ENCODE measurements at regions not wholly inside any gene's neighbourhood (a gene's known extent, or its start where the extent isn't known, plus 50 kb on each side); places are given as distances from the start of the nearest gene placed in this dataset.
"Not testable (repeated sequence)": the region's sequence is repeated elsewhere in the genome, so short reads cannot be mapped to it uniquely, and the experiment has no call there.

DNA sequence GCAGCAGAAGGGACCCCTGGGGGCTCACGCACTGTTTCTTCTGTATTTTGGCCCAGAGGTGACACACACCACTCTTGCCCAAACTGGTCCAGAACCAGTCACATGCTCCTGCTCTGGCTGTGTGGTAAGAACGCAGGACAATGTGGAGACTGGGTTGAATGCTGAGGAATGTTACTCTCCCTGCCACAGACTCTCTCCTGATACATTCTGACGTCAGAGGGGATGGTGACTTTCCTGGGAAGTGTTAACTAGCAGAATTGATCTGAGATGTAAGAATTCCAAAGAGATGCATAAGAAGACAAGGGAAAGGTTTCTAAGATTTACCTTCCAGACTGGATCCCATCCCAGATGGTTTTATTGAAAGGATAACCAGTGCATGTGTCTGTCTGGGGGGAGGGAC is 100.8 kb downstream of the ASB1 start:
- WGBS, 2 donors = 69 to 78% methylated on average over 3 of the region's 3 CpGs
- Histone ChIP-seq H3K9me3 (peaks cover 0 to 29% (median 3%) of the 10 kb centered on the region in 4 donors), H3K27ac (no peak overlapping the region), H3K4me1 (peaks cover 0 to 12% (median 0%) of the 10 kb centered on the region in 4 donors), H3K27me3 (no peaks in the 10 kb centered on the region), H3K36me3 (peaks cover 0 to 9% (median 0%) of the 10 kb centered on the region in 3 donors), H3K4me3 (no peak overlapping the region)
- no peak for DNase-seq (ENCODE audit: low spot score in 2 of 2)
- TF ChIP-seq POLR2A (IDR thresholded peaks at IDR 0.05) (no peak), EP300 (IDR thresholded peaks at IDR 0.05) (no peak)
- TF ChIP-seq, protein P1, sequence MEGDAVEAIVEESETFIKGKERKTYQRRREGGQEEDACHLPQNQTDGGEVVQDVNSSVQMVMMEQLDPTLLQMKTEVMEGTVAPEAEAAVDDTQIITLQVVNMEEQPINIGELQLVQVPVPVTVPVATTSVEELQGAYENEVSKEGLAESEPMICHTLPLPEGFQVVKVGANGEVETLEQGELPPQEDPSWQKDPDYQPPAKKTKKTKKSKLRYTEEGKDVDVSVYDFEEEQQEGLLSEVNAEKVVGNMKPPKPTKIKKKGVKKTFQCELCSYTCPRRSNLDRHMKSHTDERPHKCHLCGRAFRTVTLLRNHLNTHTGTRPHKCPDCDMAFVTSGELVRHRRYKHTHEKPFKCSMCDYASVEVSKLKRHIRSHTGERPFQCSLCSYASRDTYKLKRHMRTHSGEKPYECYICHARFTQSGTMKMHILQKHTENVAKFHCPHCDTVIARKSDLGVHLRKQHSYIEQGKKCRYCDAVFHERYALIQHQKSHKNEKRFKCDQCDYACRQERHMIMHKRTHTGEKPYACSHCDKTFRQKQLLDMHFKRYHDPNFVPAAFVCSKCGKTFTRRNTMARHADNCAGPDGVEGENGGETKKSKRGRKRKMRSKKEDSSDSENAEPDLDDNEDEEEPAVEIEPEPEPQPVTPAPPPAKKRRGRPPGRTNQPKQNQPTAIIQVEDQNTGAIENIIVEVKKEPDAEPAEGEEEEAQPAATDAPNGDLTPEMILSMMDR (IDR thresholded peaks at IDR 0.05) = no peak

DNA sequence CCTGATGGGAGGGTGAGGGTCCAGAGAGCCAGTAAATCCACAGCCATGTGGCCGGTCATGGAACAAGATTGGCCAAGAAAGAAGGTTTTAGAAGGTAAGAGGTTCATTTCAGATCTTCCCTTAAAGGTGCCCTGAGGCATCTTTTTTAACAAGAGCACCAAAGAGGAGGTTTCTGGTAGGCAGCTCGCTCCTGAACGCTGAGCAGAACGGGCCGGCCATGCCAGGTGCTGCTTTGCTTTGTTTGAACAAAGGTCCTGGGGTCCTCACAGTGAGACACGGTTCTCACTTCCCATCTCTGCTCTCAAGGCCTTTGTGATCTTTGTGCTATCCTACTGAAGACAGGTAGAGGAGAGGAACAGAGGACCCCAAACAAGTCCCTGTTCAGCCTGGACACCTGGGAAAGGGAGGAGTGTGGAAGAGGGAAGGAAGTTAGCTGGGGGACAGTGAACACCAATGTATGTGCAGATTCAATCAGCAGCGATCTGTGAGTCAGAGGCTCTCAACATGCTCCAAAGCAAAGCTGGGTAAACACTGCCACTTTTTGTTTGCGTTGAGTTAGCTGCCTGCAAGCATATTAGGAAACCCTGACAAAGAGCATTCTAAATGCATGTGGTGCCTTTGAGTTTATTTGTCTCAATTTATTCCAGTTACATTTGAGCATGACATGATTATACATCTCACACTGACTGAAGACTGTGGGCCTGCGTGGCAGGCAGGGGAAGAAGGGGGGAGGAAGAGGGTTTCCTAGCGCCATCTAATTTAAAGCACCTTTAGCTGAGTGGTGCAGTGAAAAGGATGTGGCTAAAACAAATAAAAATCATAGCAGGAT is 102.4 kb downstream of the ASB1 start:
- H3K27ac ChIP-seq = no peak overlapping the region
- DNase-seq (ENCODE audit: low spot score in 2 of 2) = no peak
- peaks cover 0 to 16% (median 0%) of the 10 kb centered on the region in 3 donors for H3K36me3 ChIP-seq
- no peaks in the 10 kb centered on the region for H3K4me1 ChIP-seq
- H3K27me3 ChIP-seq = no peaks in the 10 kb centered on the region
- TF ChIP-seq EP300 (IDR thresholded peaks at IDR 0.05) (no peak), POLR2A (IDR thresholded peaks at IDR 0.05) (no peak)
- TF ChIP-seq, protein P1 (IDR thresholded peaks at IDR 0.05) = no peak
- peaks cover 0 to 44% (median 3%) of the 10 kb centered on the region in 4 donors for H3K9me3 ChIP-seq
- WGBS, 2 donors = 75 to 77% methylated on average over 10 of the region's 10 CpGs
- H3K4me3 ChIP-seq = no peak overlapping the region

DNA sequence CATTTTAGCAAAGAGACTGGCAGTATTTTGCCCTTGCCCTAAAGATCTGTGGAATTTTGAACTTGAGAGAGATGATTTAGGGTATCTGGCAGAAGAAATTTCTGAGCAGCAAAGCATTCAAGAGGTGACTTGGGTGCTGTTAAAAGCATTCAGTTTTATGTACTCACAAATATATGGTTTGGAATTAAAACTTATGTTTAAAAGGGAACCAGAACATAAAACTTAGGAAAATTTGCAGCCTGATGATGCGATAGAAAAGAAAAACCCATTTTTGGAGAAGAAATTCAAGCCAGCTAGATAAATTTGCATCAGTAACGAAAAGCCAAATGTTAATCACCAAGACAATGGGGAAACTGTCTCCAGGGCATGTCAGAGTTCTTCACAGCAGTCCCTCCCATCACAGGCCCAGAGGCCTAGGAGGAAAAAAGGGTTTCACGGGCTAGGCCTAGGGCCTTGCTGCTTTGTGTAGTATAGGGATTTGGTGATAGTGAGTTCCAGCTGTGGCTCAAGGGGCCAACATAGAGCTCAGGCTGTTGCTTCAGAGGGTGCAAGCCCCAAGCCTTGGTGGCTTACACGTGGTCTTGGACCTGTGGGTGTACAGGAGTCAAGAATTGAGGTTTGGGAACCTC is 104.4 kb downstream of the ASB1 start:
- H3K27me3 ChIP-seq; DNase-seq (ENCODE audit: low spot score in 2 of 2); H3K4me3 ChIP-seq; H3K4me1 ChIP-seq; H3K27ac ChIP-seq: not testable (repeated sequence)
- H3K9me3 ChIP-seq = peaks cover 0 to 56% (median 3%) of the 10 kb centered on the region in 4 donors
- 79 to 81% methylated on average over 4 of the region's 4 CpGs for WGBS, 2 donors
- peaks cover 0 to 21% (median 0%) of the 10 kb centered on the region in 3 donors for H3K36me3 ChIP-seq

DNA sequence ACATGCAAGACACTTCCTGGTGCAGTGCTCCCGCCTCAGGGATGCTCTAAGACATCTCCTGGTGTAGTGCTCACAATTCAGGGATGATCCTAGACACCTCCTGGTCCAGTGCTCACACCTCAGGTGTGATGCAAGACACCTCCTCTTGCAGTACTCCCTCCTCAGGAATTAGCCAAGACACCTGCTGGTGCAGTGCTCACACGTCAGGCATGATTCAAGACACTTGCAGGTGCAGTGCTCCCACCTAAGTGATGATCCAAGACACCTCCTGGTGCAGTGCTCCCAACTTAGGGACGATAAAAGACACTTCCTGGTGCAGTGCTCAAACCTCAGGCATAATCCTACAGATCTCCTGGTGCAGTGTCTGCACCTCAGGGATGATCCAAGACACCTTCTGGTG is 117.0 kb downstream of the ASB1 start:
- H3K36me3 ChIP-seq; H3K4me3 ChIP-seq; H3K27me3 ChIP-seq; H3K27ac ChIP-seq; DNase-seq (ENCODE audit: low spot score in 2 of 2); H3K4me1 ChIP-seq: not testable (repeated sequence)
- WGBS, 2 donors = 76 to 79% methylated on average over 3 of the region's 3 CpGs
- peaks cover 0 to 89% (median 0%) of the 10 kb centered on the region in 4 donors for H3K9me3 ChIP-seq

DNA sequence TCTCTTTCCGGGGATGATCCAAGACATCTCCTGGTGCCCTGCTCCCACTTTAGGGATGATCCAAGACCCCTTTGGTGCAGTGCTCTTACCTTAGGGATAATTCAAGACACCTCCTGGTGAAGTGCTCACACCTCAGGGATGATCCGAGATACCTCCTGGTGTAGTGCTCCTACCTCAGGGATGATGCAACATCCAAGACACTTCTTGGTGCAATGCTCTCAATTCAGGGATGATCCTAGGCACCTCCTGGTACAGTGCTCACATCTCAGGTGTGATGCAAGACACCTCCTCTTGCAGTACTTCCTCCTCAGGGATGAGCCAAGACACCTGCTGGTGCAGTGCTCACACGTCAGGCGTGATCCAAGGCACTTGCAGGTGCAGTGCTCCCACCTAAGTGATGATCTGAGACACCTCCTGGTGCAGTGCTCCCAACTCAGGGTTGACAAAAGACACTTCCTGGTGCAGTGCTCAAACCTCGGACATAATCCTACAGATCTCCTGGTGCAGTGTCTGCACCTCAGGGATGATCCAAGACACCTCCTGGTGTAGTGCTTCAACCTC is 122.3 kb downstream of the ASB1 start:
- no peaks in the 10 kb centered on the region for H3K27me3 ChIP-seq
- TF ChIP-seq, protein P1 (IDR thresholded peaks at IDR 0.05) = no peak
- no peak for TF ChIP-seq EP300 (IDR thresholded peaks at IDR 0.05)
- TF ChIP-seq POLR2A (IDR thresholded peaks at IDR 0.05) = no peak
- no peaks in the 10 kb centered on the region for H3K36me3 ChIP-seq
- no peaks in the 10 kb centered on the region for H3K4me1 ChIP-seq
- WGBS, 2 donors = 91 to 100% methylated on average over 2 to 4 of the region's 5 CpGs
- H3K9me3 ChIP-seq = peaks cover 0 to 78% (median 6%) of the 10 kb centered on the region in 4 donors
- DNase-seq (ENCODE audit: low spot score in 2 of 2) = no peak
- no peak overlapping the region for H3K27ac ChIP-seq
- no peak overlapping the region for H3K4me3 ChIP-seq

DNA sequence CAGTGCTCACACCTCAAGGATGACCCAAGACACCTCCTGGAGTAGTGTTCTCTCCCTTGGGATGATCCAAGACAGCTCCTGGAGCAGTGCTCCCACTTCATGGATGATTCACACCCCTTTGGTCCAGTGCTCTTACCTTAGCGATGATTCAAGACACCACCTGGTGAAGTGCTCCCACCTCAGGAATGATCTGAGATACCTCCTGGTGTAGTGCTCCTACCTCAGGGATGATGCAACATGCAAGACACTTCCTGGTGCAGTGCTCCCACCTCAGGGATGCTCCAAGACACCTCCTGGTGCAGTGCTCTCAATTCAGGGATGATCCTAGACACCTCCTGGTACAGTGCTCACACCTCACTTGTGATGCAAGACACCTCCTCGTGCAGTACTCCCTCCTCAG is 123.1 kb downstream of the ASB1 start:
- H3K9me3 ChIP-seq = peaks cover 0 to 78% (median 6%) of the 10 kb centered on the region in 4 donors
- TF ChIP-seq, protein P1 (IDR thresholded peaks at IDR 0.05) = no peak
- TF ChIP-seq POLR2A (IDR thresholded peaks at IDR 0.05) (no peak), EP300 (IDR thresholded peaks at IDR 0.05) (no peak)
- WGBS, 2 donors = 92% methylated on average over 2 of the region's 2 CpGs

More for the DNA sequence above, 123.1 kb downstream of the ASB1 start:
- no peak overlapping the region for H3K4me3 ChIP-seq
- no peak overlapping the region for H3K27ac ChIP-seq
- no peaks in the 10 kb centered on the region for H3K4me1 ChIP-seq
- DNase-seq (ENCODE audit: low spot score in 2 of 2) = no peak
- no peaks in the 10 kb centered on the region for H3K36me3 ChIP-seq
- no peaks in the 10 kb centered on the region for H3K27me3 ChIP-seq

Measured in tibial nerve (tissue), 4 donors.